Osteoblast (primary cell): ENCODE measurements at regions not wholly inside any gene's neighbourhood (a gene's known extent, or its start where the extent isn't known, plus 50 kb on each side); places are given as distances from the start of the nearest gene placed in this dataset.

Experiments used
- DNase-seq: peaks from one replicate; pipeline ENCODE4 v3.0.0; 2011; ENCODE audit warnings: low spot score, mixed read lengths; ENCODE audit not compliant: insufficient read length; ENCODE audit errors: missing footprints
- H2AFZ ChIP-seq: 2 replicates; pipeline ENCODE4 v1.6.0; 2011; ENCODE audit warnings: mild to moderate bottlenecking, low read length
- H3K27ac ChIP-seq: 2 replicates; pipeline ENCODE4 v1.5.1; 2011; ENCODE audit warnings: mild to moderate bottlenecking, low read depth, low read length, moderate library complexity
- H3K27me3 ChIP-seq: 2 replicates; pipeline ENCODE4 v1.6.0; 2012; ENCODE audit warnings: mild to moderate bottlenecking, control low read depth, inconsistent platforms, low read length, moderate library complexity; ENCODE audit not compliant: insufficient read depth
- H3K36me3 ChIP-seq: 2 replicates; pipeline ENCODE4 v1.5.1; 2011; ENCODE audit warnings: mild to moderate bottlenecking, low read length, control low read depth, moderate library complexity; ENCODE audit not compliant: insufficient read depth
- H3K4me1 ChIP-seq: 2 replicates; pipeline ENCODE4 v1.5.1; 2011; ENCODE audit warnings: mild to moderate bottlenecking, low read length, control low read depth, moderate library complexity; ENCODE audit not compliant: insufficient read depth
- H3K4me2 ChIP-seq: 2 replicates; pipeline ENCODE4 v1.6.0; 2011; ENCODE audit warnings: mild to moderate bottlenecking, low read length; ENCODE audit not compliant: insufficient read depth
- H3K4me3 ChIP-seq: fragments of 200-600 bp; sonication (generic); 3 replicates; pipeline ENCODE4 v1.5.1; 2012; ENCODE audit warnings: mild to moderate bottlenecking, low read length, inconsistent platforms; ENCODE audit not compliant: insufficient read depth
- H3K79me2 ChIP-seq: 2 replicates; pipeline ENCODE4 v1.6.0; 2012; ENCODE audit warnings: mild to moderate bottlenecking, low read length, control low read depth, inconsistent platforms; ENCODE audit not compliant: insufficient read depth
- H3K9me3 ChIP-seq: 2 replicates; pipeline ENCODE4 v1.5.1; 2011; ENCODE audit warnings: low read depth, low read length, control low read depth
- H4K20me1 ChIP-seq: 2 replicates; pipeline ENCODE4 v1.6.0; 2012; ENCODE audit warnings: mild to moderate bottlenecking, low read length, control low read depth; ENCODE audit not compliant: insufficient read depth
- TF ChIP-seq, protein P1 (sequence below): IDR thresholded peaks from 2 replicates; pipeline ENCODE4 v1.5.1; 2011; ENCODE audit warnings: mild to moderate bottlenecking, low read depth, low read length, moderate library complexity; ENCODE audit errors: extremely low read depth

DNA sequence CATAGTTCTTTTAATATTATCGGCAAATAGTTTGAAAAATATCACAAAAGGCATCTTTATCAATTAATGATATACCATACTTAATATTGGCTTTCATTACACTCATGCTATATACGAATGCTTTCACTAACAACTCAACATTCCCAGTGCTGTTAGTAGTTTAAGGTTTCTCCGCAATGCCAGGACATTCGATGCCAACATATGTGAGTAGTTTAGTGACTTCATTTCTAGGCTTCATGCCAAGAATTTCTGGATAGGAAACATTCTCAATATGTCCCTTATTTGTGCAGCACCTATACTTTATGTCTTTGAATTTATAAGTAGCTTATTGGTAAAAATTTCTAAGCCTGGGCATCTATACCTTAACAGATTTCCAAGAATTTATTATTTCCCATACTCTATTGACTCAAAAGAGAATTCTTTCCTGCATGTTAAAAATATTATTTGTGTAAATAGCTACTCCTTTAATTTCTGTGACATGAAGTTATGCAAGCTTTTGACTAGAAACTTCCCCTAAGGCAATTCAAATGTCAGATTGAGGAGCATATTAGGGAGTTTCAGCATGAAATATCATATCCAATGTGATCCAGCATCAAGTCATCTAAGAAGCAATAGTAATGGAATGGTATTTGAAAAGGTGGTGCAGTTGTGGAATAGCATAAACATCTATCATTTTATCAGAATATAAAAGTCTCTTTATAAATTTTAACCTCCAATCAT lies 236.0 kb upstream of the STXBP5 start:
- Histone ChIP-seq H4K20me1 (no peaks in the 10 kb centered on the region), H3K4me3 (no peak overlapping the region), H3K79me2 (no peaks in the 10 kb centered on the region), H3K9me3 (peaks cover 2% of the 10 kb centered on the region), H3K27me3 (no peaks in the 10 kb centered on the region), H3K27ac (peak overlapping the region; percentile 3), H3K4me2 (peak overlapping the region; percentile 33), H3K4me1 (peaks cover 11% of the 10 kb centered on the region), H2AFZ (no peak overlapping the region), H3K36me3 (no peaks in the 10 kb centered on the region)
- TF ChIP-seq, protein P1, sequence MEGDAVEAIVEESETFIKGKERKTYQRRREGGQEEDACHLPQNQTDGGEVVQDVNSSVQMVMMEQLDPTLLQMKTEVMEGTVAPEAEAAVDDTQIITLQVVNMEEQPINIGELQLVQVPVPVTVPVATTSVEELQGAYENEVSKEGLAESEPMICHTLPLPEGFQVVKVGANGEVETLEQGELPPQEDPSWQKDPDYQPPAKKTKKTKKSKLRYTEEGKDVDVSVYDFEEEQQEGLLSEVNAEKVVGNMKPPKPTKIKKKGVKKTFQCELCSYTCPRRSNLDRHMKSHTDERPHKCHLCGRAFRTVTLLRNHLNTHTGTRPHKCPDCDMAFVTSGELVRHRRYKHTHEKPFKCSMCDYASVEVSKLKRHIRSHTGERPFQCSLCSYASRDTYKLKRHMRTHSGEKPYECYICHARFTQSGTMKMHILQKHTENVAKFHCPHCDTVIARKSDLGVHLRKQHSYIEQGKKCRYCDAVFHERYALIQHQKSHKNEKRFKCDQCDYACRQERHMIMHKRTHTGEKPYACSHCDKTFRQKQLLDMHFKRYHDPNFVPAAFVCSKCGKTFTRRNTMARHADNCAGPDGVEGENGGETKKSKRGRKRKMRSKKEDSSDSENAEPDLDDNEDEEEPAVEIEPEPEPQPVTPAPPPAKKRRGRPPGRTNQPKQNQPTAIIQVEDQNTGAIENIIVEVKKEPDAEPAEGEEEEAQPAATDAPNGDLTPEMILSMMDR = no peak
- peak; percentile 84 for DNase-seq

- Histone ChIP-seq H3K4me1 (peaks cover 9% of the 10 kb centered on the region), H3K4me2 (no peak overlapping the region), H3K36me3 (no peaks in the 10 kb centered on the region), H3K79me2 (no peaks in the 10 kb centered on the region), H4K20me1 (no peaks in the 10 kb centered on the region), H3K4me3 (no peak overlapping the region), H3K27me3 (no peaks in the 10 kb centered on the region), H3K9me3 (no peaks in the 10 kb centered on the region), H3K27ac (no peak overlapping the region), H2AFZ (no peak overlapping the region)
- no peak for DNase-seq
- TF ChIP-seq, protein P1 = no peak
Measured at GRCh38 chr6:146972546-146972945, 231.7 kb upstream of the STXBP5 start.

DNA sequence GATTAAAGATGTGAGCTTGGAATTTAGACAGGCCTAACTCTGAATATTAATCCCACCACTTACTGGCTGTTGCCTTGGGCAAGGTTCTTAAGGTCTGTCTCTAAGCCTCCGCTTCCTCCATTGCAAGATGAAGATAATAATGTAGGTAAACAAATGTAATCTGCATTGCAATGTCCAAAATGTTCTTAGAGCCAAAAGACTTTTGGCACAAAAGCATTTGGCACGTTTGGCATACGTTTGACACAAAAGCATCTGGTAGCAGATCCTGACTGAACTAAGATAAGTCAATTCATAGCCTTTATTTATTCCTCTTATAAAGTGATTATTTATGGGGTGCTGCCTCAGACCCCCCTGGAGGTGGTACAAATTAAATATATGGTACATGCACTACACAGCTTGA lies 229.9 kb upstream of the STXBP5 start:
- H3K27ac ChIP-seq = no peak overlapping the region

GRCh38 chr6:146975093-146975492 lies 229.1 kb upstream of the STXBP5 start:
- Histone ChIP-seq H3K4me2 (no peak overlapping the region), H3K27me3 (no peaks in the 10 kb centered on the region), H3K4me3 (no peak overlapping the region), H3K27ac (no peak overlapping the region), H3K9me3 (no peaks in the 10 kb centered on the region), H2AFZ (no peak overlapping the region), H3K36me3 (no peaks in the 10 kb centered on the region), H3K4me1 (no peaks in the 10 kb centered on the region), H4K20me1 (no peaks in the 10 kb centered on the region), H3K79me2 (no peaks in the 10 kb centered on the region)
- no peak for DNase-seq
- TF ChIP-seq, protein P1 = no peak

More for the DNA sequence above, 229.9 kb upstream of the STXBP5 start:
- DNase-seq = no peak
- Histone ChIP-seq H2AFZ (no peak overlapping the region), H3K27me3 (no peaks in the 10 kb centered on the region), H3K4me3 (no peak overlapping the region), H3K4me2 (no peak overlapping the region), H4K20me1 (no peaks in the 10 kb centered on the region), H3K9me3 (no peaks in the 10 kb centered on the region), H3K79me2 (no peaks in the 10 kb centered on the region), H3K4me1 (no peaks in the 10 kb centered on the region), H3K36me3 (no peaks in the 10 kb centered on the region)
- TF ChIP-seq, protein P1 = no peak
